IMR-90 (cell line): ENCODE measurements at regions not wholly inside any gene's neighbourhood (a gene's known extent, or its start where the extent isn't known, plus 50 kb on each side); places are given as distances from the start of the nearest gene placed in this dataset.

Experiments
- ATAC-seq: fragments of 200-7000 bp; cut with Tn5 transposase; 2 replicates; pipeline ENCODE4 v1.9.1; 2020; ENCODE audit warnings: low read depth, mild to moderate bottlenecking, moderate library complexity
- BruUV-seq: library from RNA; stranded (reverse); fragments of 400-500 nt; replicated peaks from 2 replicates; lab custom pipeline; 2021; lab: Mats Ljungman, UMichigan
- CTCF ChIA-PET: fragments of 300-600 bp; formaldehyde crosslinking; extraction: SDS; loops from one replicate; lab custom pipeline; 2021; ENCODE audit warnings: antibody characterized with exemption; lab: Yijun Ruan, JAX
- POLR2A ChIA-PET: fragments of 300-600 bp; sonication (Branson Sonifier 250); formaldehyde crosslinking; loops from one replicate; lab custom pipeline; 2022; ENCODE audit warnings: antibody characterized with exemption; ENCODE audit not compliant: unreplicated experiment; lab: Charles Lee
- DNase-seq: peaks from one replicate; pipeline ENCODE4 v3.0.0; 2013
- H2AFZ ChIP-seq: replicated peaks from 2 replicates; pipeline ENCODE3; 2013; ENCODE audit warnings: low read length, mild to moderate bottlenecking; ENCODE audit not compliant: poor library complexity
- H2AK5ac ChIP-seq: 2 replicates; pipeline ENCODE4 v1.6.1; 2013; ENCODE audit warnings: low read depth, low read length, inconsistent platforms
- H2AK9ac ChIP-seq: replicated peaks from 2 replicates; pipeline ENCODE3; 2013; ENCODE audit warnings: mild to moderate bottlenecking, low read depth, low read length, moderate library complexity; ENCODE audit not compliant: poor library complexity
- H2BK120ac ChIP-seq: 2 replicates; pipeline ENCODE4 v1.6.1; 2013; ENCODE audit warnings: low read depth, low read length, inconsistent platforms
- H2BK15ac ChIP-seq: 3 replicates; pipeline ENCODE4 v1.6.1; 2013; ENCODE audit warnings: low read depth, low read length, inconsistent platforms
- H2BK20ac ChIP-seq: 2 replicates; pipeline ENCODE4 v1.6.1; 2013; ENCODE audit warnings: low read depth, mild to moderate bottlenecking, inconsistent platforms, low read length, moderate library complexity
- H2BK5ac ChIP-seq: 2 replicates; pipeline ENCODE4 v1.6.1; 2013; ENCODE audit warnings: mild to moderate bottlenecking, low read depth, low read length, inconsistent platforms; ENCODE audit not compliant: poor library complexity, severe bottlenecking
- H3K14ac ChIP-seq: replicated peaks from 2 replicates; pipeline ENCODE4 v1.6.1; 2013; ENCODE audit warnings: low read depth, low read length, inconsistent platforms
- H3K18ac ChIP-seq: 2 replicates; pipeline ENCODE4 v1.6.1; 2013; ENCODE audit warnings: low read depth, low read length, control low read depth
- H3K23ac ChIP-seq: 2 replicates; pipeline ENCODE4 v1.6.1; 2013; ENCODE audit warnings: low read depth, low read length, inconsistent platforms
- H3K27ac ChIP-seq: 2 replicates; pipeline ENCODE4 v1.5.1; 2013; ENCODE audit warnings: mild to moderate bottlenecking, control low read depth, low read length; ENCODE audit not compliant: insufficient read depth
- H3K27me3 ChIP-seq: 2 replicates; pipeline ENCODE4 v1.6.1; 2013; ENCODE audit warnings: low read length; ENCODE audit not compliant: control insufficient read depth, insufficient read depth
- H3K36me3 ChIP-seq: 2 replicates; pipeline ENCODE4 v1.6.1; 2013; ENCODE audit warnings: low read length, mixed read lengths; ENCODE audit not compliant: control insufficient read depth, insufficient read depth
- H3K4ac ChIP-seq: 2 replicates; pipeline ENCODE4 v1.6.1; 2013; ENCODE audit warnings: low read depth, low read length, inconsistent platforms
- H3K4me1 ChIP-seq: 2 replicates; pipeline ENCODE4 v1.6.1; 2013; ENCODE audit warnings: low read length, mixed read lengths; ENCODE audit not compliant: control insufficient read depth, insufficient read depth
- H3K4me2 ChIP-seq: 2 replicates; pipeline ENCODE4 v1.6.1; 2013; ENCODE audit warnings: low read depth, mild to moderate bottlenecking, control low read depth, low read length, moderate library complexity
- H3K4me3 ChIP-seq: 2 replicates; pipeline ENCODE4 v1.5.1; 2013; ENCODE audit warnings: low read depth, mild to moderate bottlenecking, control low read depth, low read length, moderate library complexity; ENCODE audit not compliant: insufficient read depth
- H3K56ac ChIP-seq: 2 replicates; pipeline ENCODE4 v1.6.1; 2013; ENCODE audit warnings: low read length, inconsistent platforms; ENCODE audit not compliant: insufficient read depth; ENCODE audit errors: extremely low read depth
- H3K79me1 ChIP-seq, 2 experiments: 2 replicates each; pipeline ENCODE4 v1.6.1; 2013; ENCODE audit warnings: low read length in 2 of 2, inconsistent platforms in 1 of 2, low read depth in 1 of 2
- H3K9ac ChIP-seq: 2 replicates; pipeline ENCODE4 v1.6.1; 2013; ENCODE audit warnings: low read depth, low read length, control low read depth
- H3K9me1 ChIP-seq: 2 replicates; pipeline ENCODE4 v1.6.1; 2013; ENCODE audit warnings: low read length, inconsistent platforms; ENCODE audit not compliant: insufficient read depth
- H3K9me3 ChIP-seq: 2 replicates; pipeline ENCODE4 v1.6.1; 2013; ENCODE audit warnings: low read length; ENCODE audit not compliant: control insufficient read depth, insufficient read depth
- H4K20me1 ChIP-seq: 2 replicates; pipeline ENCODE4 v1.6.1; 2013; ENCODE audit warnings: low read length, inconsistent platforms; ENCODE audit not compliant: insufficient read depth
- H4K5ac ChIP-seq: 2 replicates; pipeline ENCODE4 v1.6.1; 2013; ENCODE audit warnings: mild to moderate bottlenecking, low read depth, low read length, control low read depth
- H4K8ac ChIP-seq, 2 experiments: 2 replicates each; pipeline ENCODE4 v1.6.1; 2013; ENCODE audit warnings: low read depth in 2 of 2, low read length in 2 of 2, control low read depth in 1 of 2, inconsistent platforms in 1 of 2
- H4K91ac ChIP-seq: 2 replicates; pipeline ENCODE4 v1.6.1; 2013; ENCODE audit warnings: low read depth, low read length, inconsistent platforms; ENCODE audit not compliant: insufficient read depth
- BHLHE40 ChIP-seq: fragments of 150-350 bp; IDR thresholded peaks from 2 replicates; pipeline ENCODE4 v1.6.1; 2016; ENCODE audit warnings: mild to moderate bottlenecking, low read depth, low read length
- POLR2A ChIP-seq: IDR thresholded peaks from 2 replicates; pipeline ENCODE4 v1.6.1; 2012; ENCODE audit warnings: mild to moderate bottlenecking, low read depth, low read length
- RCOR1 ChIP-seq: IDR thresholded peaks from 2 replicates; pipeline ENCODE4 v1.6.1; 2012; ENCODE audit warnings: mild to moderate bottlenecking, low read length, improper control_type of control experiment; ENCODE audit not compliant: insufficient replicate concordance
- WGBS, 2 experiments: methylation state at CpG; one replicate each; pipeline versions ENCODE4 v1.1.5 to v1.1.7; 2013; ENCODE audit warnings: missing lambda C conversion rate in 2 of 2; ENCODE audit not compliant: insufficient read length in 1 of 2; ENCODE audit errors: extremely low coverage in 2 of 2; 5-methylcytosine and 5-hydroxymethylcytosine counted together
- dilution Hi-C: fragments of 300-500 bp; cut with HindIII; formaldehyde crosslinking; loops from one replicate; pipeline ENCODE4 v1.14.3; 2018; ENCODE audit warnings: low sequenced_read_pairs; ENCODE audit not compliant: unreplicated experiment
- in situ Hi-C: fragments of 300-500 bp; cut with MboI; formaldehyde crosslinking; loops from 3 replicates; pipeline ENCODE4 v1.14.3; 2019; ENCODE audit warnings: low sequenced_read_pairs, inconsistent platforms, mixed read lengths
- intact Hi-C: fragments of 100-400 bp; cut with micrococcal nuclease; formaldehyde crosslinking; loops from 2 replicates; pipeline ENCODE4 v1.10.0; 2022

DNA sequence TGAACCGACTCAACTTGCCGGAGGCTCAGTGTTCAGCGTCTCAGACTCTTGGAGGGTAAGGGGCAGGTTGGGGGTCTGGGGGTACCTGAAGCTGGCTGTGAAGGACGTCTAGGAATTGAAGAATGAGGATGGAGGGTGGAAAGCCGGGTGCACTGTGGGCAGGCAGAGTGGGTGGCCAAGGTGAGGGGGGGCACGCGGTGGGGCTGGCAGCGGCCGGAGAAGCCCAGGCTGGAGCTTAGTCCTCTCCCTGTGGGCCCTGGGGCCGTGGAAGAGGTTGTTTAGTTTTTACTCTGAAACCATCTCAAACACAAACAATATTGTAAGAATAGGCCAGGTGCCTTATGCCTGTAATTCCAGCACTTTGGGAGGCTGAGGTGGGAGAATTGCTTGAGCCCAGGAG is 83.4 kb downstream of the UNCX start:
- Histone ChIP-seq H3K4me3 (no peak overlapping the region), H4K5ac (no peak overlapping the region), H4K91ac (no peak overlapping the region), H4K8ac (no peak overlapping the region), H2BK120ac (no peak overlapping the region), H3K9me1 (no peaks in the 10 kb centered on the region), H3K27me3 (peaks cover 17% of the 10 kb centered on the region; the same call in 1 of the 2 replicates), H2AK9ac (no peak overlapping the region), H3K9ac (no peak overlapping the region), H3K79me1 (no peaks in the 10 kb centered on the region), H3K9me3 (peaks cover 5% of the 10 kb centered on the region; the same call in 1 of the 2 replicates), H3K14ac (no peak overlapping the region), H4K20me1 (no peaks in the 10 kb centered on the region), H2AK5ac (no peak overlapping the region), H3K36me3 (no peaks in the 10 kb centered on the region), H3K56ac (no peak overlapping the region), H3K4me1 (no peaks in the 10 kb centered on the region), H2BK5ac (no peak overlapping the region), H2BK15ac (no peak overlapping the region), H2AFZ (no peak overlapping the region), H2BK20ac (no peak overlapping the region), H3K4ac (no peak overlapping the region), H3K4me2 (no peak overlapping the region), H3K23ac (no peak overlapping the region), H3K18ac (no peak overlapping the region), H3K27ac (no peak overlapping the region)
- ATAC-seq (no peak), DNase-seq (no peak)
- intact Hi-C loops = no loop called here
- in situ Hi-C loops = no loop called here
- no TSS peak for BruUV-seq
- TF ChIP-seq BHLHE40 (no peak), POLR2A (no peak), RCOR1 (no peak)
- dilution Hi-C loops = no loop called here
- POLR2A ChIA-PET = no interaction called here
- CTCF ChIA-PET = no interaction called here
- WGBS, 2 experiments = 83% methylated on average over 3 of the region's 10 CpGs; no CpG with 5 or more reads in 1 of the 2 experiments
